IMR-90 (cell line): ENCODE measurements at regions not wholly inside any gene's neighbourhood (a gene's known extent, or its start where the extent isn't known, plus 50 kb on each side); places are given as distances from the start of the nearest gene placed in this dataset.

ENCODE experiments used
- ATAC-seq: fragments of 200-7000 bp; cut with Tn5 transposase; 2 replicates; pipeline ENCODE4 v1.9.1; 2020; ENCODE audit warnings: low read depth, mild to moderate bottlenecking, moderate library complexity
- BruUV-seq: library from RNA; stranded (reverse); fragments of 400-500 nt; replicated peaks from 2 replicates; lab custom pipeline; 2021; lab: Mats Ljungman, UMichigan
- CTCF ChIA-PET: fragments of 300-600 bp; formaldehyde crosslinking; extraction: SDS; loops from one replicate; lab custom pipeline; 2021; ENCODE audit warnings: antibody characterized with exemption; lab: Yijun Ruan, JAX
- POLR2A ChIA-PET: fragments of 300-600 bp; sonication (Branson Sonifier 250); formaldehyde crosslinking; loops from one replicate; lab custom pipeline; 2022; ENCODE audit warnings: antibody characterized with exemption; ENCODE audit not compliant: unreplicated experiment; lab: Charles Lee
- DNase-seq: peaks from one replicate; pipeline ENCODE4 v3.0.0; 2013
- H2AFZ ChIP-seq: replicated peaks from 2 replicates; pipeline ENCODE3; 2013; ENCODE audit warnings: low read length, mild to moderate bottlenecking; ENCODE audit not compliant: poor library complexity
- H2AK5ac ChIP-seq: 2 replicates; pipeline ENCODE4 v1.6.1; 2013; ENCODE audit warnings: low read depth, low read length, inconsistent platforms
- H2AK9ac ChIP-seq: replicated peaks from 2 replicates; pipeline ENCODE3; 2013; ENCODE audit warnings: mild to moderate bottlenecking, low read depth, low read length, moderate library complexity; ENCODE audit not compliant: poor library complexity
- H2BK120ac ChIP-seq: 2 replicates; pipeline ENCODE4 v1.6.1; 2013; ENCODE audit warnings: low read depth, low read length, inconsistent platforms
- H2BK15ac ChIP-seq: 3 replicates; pipeline ENCODE4 v1.6.1; 2013; ENCODE audit warnings: low read depth, low read length, inconsistent platforms
- H2BK20ac ChIP-seq: 2 replicates; pipeline ENCODE4 v1.6.1; 2013; ENCODE audit warnings: low read depth, mild to moderate bottlenecking, inconsistent platforms, low read length, moderate library complexity
- H2BK5ac ChIP-seq: 2 replicates; pipeline ENCODE4 v1.6.1; 2013; ENCODE audit warnings: mild to moderate bottlenecking, low read depth, low read length, inconsistent platforms; ENCODE audit not compliant: poor library complexity, severe bottlenecking
- H3K14ac ChIP-seq: replicated peaks from 2 replicates; pipeline ENCODE4 v1.6.1; 2013; ENCODE audit warnings: low read depth, low read length, inconsistent platforms
- H3K18ac ChIP-seq: 2 replicates; pipeline ENCODE4 v1.6.1; 2013; ENCODE audit warnings: low read depth, low read length, control low read depth
- H3K23ac ChIP-seq: 2 replicates; pipeline ENCODE4 v1.6.1; 2013; ENCODE audit warnings: low read depth, low read length, inconsistent platforms
- H3K27ac ChIP-seq: 2 replicates; pipeline ENCODE4 v1.5.1; 2013; ENCODE audit warnings: mild to moderate bottlenecking, control low read depth, low read length; ENCODE audit not compliant: insufficient read depth
- H3K27me3 ChIP-seq: 2 replicates; pipeline ENCODE4 v1.6.1; 2013; ENCODE audit warnings: low read length; ENCODE audit not compliant: control insufficient read depth, insufficient read depth
- H3K36me3 ChIP-seq: 2 replicates; pipeline ENCODE4 v1.6.1; 2013; ENCODE audit warnings: low read length, mixed read lengths; ENCODE audit not compliant: control insufficient read depth, insufficient read depth
- H3K4ac ChIP-seq: 2 replicates; pipeline ENCODE4 v1.6.1; 2013; ENCODE audit warnings: low read depth, low read length, inconsistent platforms
- H3K4me1 ChIP-seq: 2 replicates; pipeline ENCODE4 v1.6.1; 2013; ENCODE audit warnings: low read length, mixed read lengths; ENCODE audit not compliant: control insufficient read depth, insufficient read depth
- H3K4me2 ChIP-seq: 2 replicates; pipeline ENCODE4 v1.6.1; 2013; ENCODE audit warnings: low read depth, mild to moderate bottlenecking, control low read depth, low read length, moderate library complexity
- H3K4me3 ChIP-seq: 2 replicates; pipeline ENCODE4 v1.5.1; 2013; ENCODE audit warnings: low read depth, mild to moderate bottlenecking, control low read depth, low read length, moderate library complexity; ENCODE audit not compliant: insufficient read depth
- H3K56ac ChIP-seq: 2 replicates; pipeline ENCODE4 v1.6.1; 2013; ENCODE audit warnings: low read length, inconsistent platforms; ENCODE audit not compliant: insufficient read depth; ENCODE audit errors: extremely low read depth
- H3K79me1 ChIP-seq, 2 experiments: 2 replicates each; pipeline ENCODE4 v1.6.1; 2013; ENCODE audit warnings: low read length in 2 of 2, inconsistent platforms in 1 of 2, low read depth in 1 of 2
- H3K9ac ChIP-seq: 2 replicates; pipeline ENCODE4 v1.6.1; 2013; ENCODE audit warnings: low read depth, low read length, control low read depth
- H3K9me1 ChIP-seq: 2 replicates; pipeline ENCODE4 v1.6.1; 2013; ENCODE audit warnings: low read length, inconsistent platforms; ENCODE audit not compliant: insufficient read depth
- H3K9me3 ChIP-seq: 2 replicates; pipeline ENCODE4 v1.6.1; 2013; ENCODE audit warnings: low read length; ENCODE audit not compliant: control insufficient read depth, insufficient read depth
- H4K20me1 ChIP-seq: 2 replicates; pipeline ENCODE4 v1.6.1; 2013; ENCODE audit warnings: low read length, inconsistent platforms; ENCODE audit not compliant: insufficient read depth
- H4K5ac ChIP-seq: 2 replicates; pipeline ENCODE4 v1.6.1; 2013; ENCODE audit warnings: mild to moderate bottlenecking, low read depth, low read length, control low read depth
- H4K8ac ChIP-seq, 2 experiments: 2 replicates each; pipeline ENCODE4 v1.6.1; 2013; ENCODE audit warnings: low read depth in 2 of 2, low read length in 2 of 2, control low read depth in 1 of 2, inconsistent platforms in 1 of 2
- H4K91ac ChIP-seq: 2 replicates; pipeline ENCODE4 v1.6.1; 2013; ENCODE audit warnings: low read depth, low read length, inconsistent platforms; ENCODE audit not compliant: insufficient read depth
- BHLHE40 ChIP-seq: fragments of 150-350 bp; IDR thresholded peaks from 2 replicates; pipeline ENCODE4 v1.6.1; 2016; ENCODE audit warnings: mild to moderate bottlenecking, low read depth, low read length
- CEBPB ChIP-seq: IDR thresholded peaks from 2 replicates; pipeline ENCODE4 v1.6.1; 2012; ENCODE audit warnings: low read depth, low read length, improper control_type of control experiment
- CHD1 ChIP-seq: IDR thresholded peaks from 2 replicates; pipeline ENCODE4 v1.6.1; 2012; ENCODE audit warnings: low read depth, low read length, improper control_type of control experiment
- FOS ChIP-seq: fragments of 150-350 bp; IDR thresholded peaks from 2 replicates; pipeline ENCODE4 v1.6.1; 2016; ENCODE audit warnings: low read depth, low read length
- MAFK ChIP-seq: IDR thresholded peaks from 2 replicates; pipeline ENCODE4 v1.6.1; 2012; ENCODE audit warnings: low read depth, low read length, improper control_type of control experiment
- MAZ ChIP-seq: IDR thresholded peaks from 2 replicates; pipeline ENCODE4 v1.6.1; 2012; ENCODE audit warnings: low read depth, mild to moderate bottlenecking, low read length, improper control_type of control experiment, moderate library complexity, borderline replicate concordance
- MXI1 ChIP-seq: IDR thresholded peaks from 2 replicates; pipeline ENCODE4 v1.6.1; 2012; ENCODE audit warnings: low read depth, mild to moderate bottlenecking, low read length, moderate library complexity, borderline replicate concordance
- NFE2L2 ChIP-seq: fragments of 150-350 bp; IDR thresholded peaks from 2 replicates; pipeline ENCODE4 v1.6.1; 2016; ENCODE audit warnings: low read depth, mild to moderate bottlenecking, low read length
- POLR2A ChIP-seq: IDR thresholded peaks from 2 replicates; pipeline ENCODE4 v1.6.1; 2012; ENCODE audit warnings: mild to moderate bottlenecking, low read depth, low read length
- RAD21 ChIP-seq: IDR thresholded peaks from 2 replicates; pipeline ENCODE4 v1.6.1; 2012; ENCODE audit warnings: low read length, improper control_type of control experiment
- RCOR1 ChIP-seq: IDR thresholded peaks from 2 replicates; pipeline ENCODE4 v1.6.1; 2012; ENCODE audit warnings: mild to moderate bottlenecking, low read length, improper control_type of control experiment; ENCODE audit not compliant: insufficient replicate concordance
- RFX5 ChIP-seq: IDR thresholded peaks from 2 replicates; pipeline ENCODE4 v1.8.0; 2012; ENCODE audit warnings: low read depth, mild to moderate bottlenecking, low read length, moderate library complexity
- SMC3 ChIP-seq: fragments of 150-350 bp; IDR thresholded peaks from 2 replicates; pipeline ENCODE4 v1.6.1; 2016; ENCODE audit warnings: low read depth, mild to moderate bottlenecking, antibody characterized with exemption, low read length, moderate library complexity
- WGBS, 2 experiments: methylation state at CpG; one replicate each; pipeline versions ENCODE4 v1.1.5 to v1.1.7; 2013; ENCODE audit warnings: missing lambda C conversion rate in 2 of 2; ENCODE audit not compliant: insufficient read length in 1 of 2; ENCODE audit errors: extremely low coverage in 2 of 2; 5-methylcytosine and 5-hydroxymethylcytosine counted together
- dilution Hi-C: fragments of 300-500 bp; cut with HindIII; formaldehyde crosslinking; loops from one replicate; pipeline ENCODE4 v1.14.3; 2018; ENCODE audit warnings: low sequenced_read_pairs; ENCODE audit not compliant: unreplicated experiment
- in situ Hi-C: fragments of 300-500 bp; cut with MboI; formaldehyde crosslinking; loops from 3 replicates; pipeline ENCODE4 v1.14.3; 2019; ENCODE audit warnings: low sequenced_read_pairs, inconsistent platforms, mixed read lengths
- intact Hi-C: fragments of 100-400 bp; cut with micrococcal nuclease; formaldehyde crosslinking; loops from 2 replicates; pipeline ENCODE4 v1.10.0; 2022
- TF ChIP-seq, protein P1 (sequence below): fragments of 150-350 bp; IDR thresholded peaks from 2 replicates; pipeline ENCODE4 v1.6.1; 2016; ENCODE audit warnings: low read depth, mild to moderate bottlenecking, low read length, moderate library complexity, borderline replicate concordance
- TF ChIP-seq, protein P2 (sequence below): fragments of 150-350 bp; IDR thresholded peaks from 2 replicates; pipeline ENCODE4 v1.6.1; 2017; ENCODE audit warnings: mild to moderate bottlenecking, antibody characterized with exemption, low read length, low read depth
- TF ChIP-seq, protein P3 (sequence below): conservative IDR thresholded peaks from 2 replicates; pipeline ENCODE4 v1.5.1; 2012; ENCODE audit warnings: mild to moderate bottlenecking, low read depth, low read length, improper control_type of control experiment

DNA sequence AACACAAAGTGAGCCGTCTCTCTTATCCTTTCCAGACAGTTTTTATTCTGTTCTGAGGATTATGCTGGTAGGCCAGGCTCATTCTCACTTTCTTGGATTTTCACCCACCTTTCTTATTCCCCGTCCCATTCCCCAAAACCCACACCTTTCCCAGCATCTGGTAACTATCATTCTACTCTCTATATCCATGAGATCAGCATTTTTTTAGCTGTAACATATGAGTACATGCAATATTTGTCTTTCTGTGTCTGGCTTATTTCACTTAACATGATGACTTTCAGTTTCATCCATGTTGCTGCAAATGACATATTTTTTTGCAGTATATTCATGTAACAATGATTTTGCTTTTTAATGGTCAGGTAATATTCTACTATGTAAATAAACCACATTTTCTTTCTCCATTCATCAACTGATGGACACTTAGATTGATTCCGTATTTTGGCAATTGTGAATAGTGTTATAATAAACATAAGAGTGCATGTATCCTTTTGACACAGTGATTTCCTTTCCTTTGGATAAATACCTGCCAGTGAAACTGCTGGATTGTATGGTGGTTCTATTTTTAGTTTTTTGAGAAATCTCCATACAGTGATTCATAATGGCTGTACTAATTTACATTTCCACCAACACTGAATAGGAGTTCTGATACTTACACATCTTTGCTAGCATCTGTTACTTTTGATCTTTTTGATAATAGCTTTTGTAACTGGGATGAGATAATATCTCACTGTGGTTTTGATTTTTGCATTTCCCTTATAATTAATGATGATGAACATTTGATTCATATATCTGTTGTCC lies 289.3 kb downstream of the RPRM start:
- no peak overlapping the region for H3K4me3 ChIP-seq
- H3K14ac ChIP-seq, result no peak overlapping the region
- H2BK15ac ChIP-seq, result no peak overlapping the region
- H4K8ac ChIP-seq, result no peak overlapping the region
- no peak overlapping the region for H3K23ac ChIP-seq
- CTCF ChIA-PET, result interaction anchor here (0.7 kb wide), 1 partner anchor 1578 kb away, joined by 3 read pairs; no protein-coding TSS in a partner anchor
- BruUV-seq, result no TSS peak
- no peak for DNase-seq
- no peaks in the 10 kb centered on the region for H3K27me3 ChIP-seq
- no peak overlapping the region for H3K18ac ChIP-seq
- H2BK5ac ChIP-seq, result no peak overlapping the region
- no peak overlapping the region for H3K9ac ChIP-seq
- no peak overlapping the region for H2BK120ac ChIP-seq
- H3K4me1 ChIP-seq, result no peaks in the 10 kb centered on the region
- H3K79me1 ChIP-seq, result no peaks in the 10 kb centered on the region
- TF ChIP-seq, protein P1, sequence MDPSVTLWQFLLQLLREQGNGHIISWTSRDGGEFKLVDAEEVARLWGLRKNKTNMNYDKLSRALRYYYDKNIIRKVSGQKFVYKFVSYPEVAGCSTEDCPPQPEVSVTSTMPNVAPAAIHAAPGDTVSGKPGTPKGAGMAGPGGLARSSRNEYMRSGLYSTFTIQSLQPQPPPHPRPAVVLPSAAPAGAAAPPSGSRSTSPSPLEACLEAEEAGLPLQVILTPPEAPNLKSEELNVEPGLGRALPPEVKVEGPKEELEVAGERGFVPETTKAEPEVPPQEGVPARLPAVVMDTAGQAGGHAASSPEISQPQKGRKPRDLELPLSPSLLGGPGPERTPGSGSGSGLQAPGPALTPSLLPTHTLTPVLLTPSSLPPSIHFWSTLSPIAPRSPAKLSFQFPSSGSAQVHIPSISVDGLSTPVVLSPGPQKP, result no peak
- TF ChIP-seq CEBPB (no peak), NFE2L2 (no peak), POLR2A (no peak), RAD21 (no peak), FOS (no peak), RFX5 (no peak), MAFK (no peak), CHD1 (no peak), BHLHE40 (no peak), MXI1 (no peak), RCOR1 (no peak), MAZ (no peak), SMC3 (no peak)
- TF ChIP-seq, protein P2, sequence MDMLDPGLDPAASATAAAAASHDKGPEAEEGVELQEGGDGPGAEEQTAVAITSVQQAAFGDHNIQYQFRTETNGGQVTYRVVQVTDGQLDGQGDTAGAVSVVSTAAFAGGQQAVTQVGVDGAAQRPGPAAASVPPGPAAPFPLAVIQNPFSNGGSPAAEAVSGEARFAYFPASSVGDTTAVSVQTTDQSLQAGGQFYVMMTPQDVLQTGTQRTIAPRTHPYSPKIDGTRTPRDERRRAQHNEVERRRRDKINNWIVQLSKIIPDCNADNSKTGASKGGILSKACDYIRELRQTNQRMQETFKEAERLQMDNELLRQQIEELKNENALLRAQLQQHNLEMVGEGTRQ, result no peak
- TF ChIP-seq, protein P3, sequence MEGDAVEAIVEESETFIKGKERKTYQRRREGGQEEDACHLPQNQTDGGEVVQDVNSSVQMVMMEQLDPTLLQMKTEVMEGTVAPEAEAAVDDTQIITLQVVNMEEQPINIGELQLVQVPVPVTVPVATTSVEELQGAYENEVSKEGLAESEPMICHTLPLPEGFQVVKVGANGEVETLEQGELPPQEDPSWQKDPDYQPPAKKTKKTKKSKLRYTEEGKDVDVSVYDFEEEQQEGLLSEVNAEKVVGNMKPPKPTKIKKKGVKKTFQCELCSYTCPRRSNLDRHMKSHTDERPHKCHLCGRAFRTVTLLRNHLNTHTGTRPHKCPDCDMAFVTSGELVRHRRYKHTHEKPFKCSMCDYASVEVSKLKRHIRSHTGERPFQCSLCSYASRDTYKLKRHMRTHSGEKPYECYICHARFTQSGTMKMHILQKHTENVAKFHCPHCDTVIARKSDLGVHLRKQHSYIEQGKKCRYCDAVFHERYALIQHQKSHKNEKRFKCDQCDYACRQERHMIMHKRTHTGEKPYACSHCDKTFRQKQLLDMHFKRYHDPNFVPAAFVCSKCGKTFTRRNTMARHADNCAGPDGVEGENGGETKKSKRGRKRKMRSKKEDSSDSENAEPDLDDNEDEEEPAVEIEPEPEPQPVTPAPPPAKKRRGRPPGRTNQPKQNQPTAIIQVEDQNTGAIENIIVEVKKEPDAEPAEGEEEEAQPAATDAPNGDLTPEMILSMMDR, result no peak
- no peak overlapping the region for H2BK20ac ChIP-seq
- no peak overlapping the region for H2AFZ ChIP-seq
- no peak for ATAC-seq
- intact Hi-C loops, result no loop called here
- no peak overlapping the region for H3K4me2 ChIP-seq
- H2AK5ac ChIP-seq, result no peak overlapping the region
- in situ Hi-C loops, result no loop called here
- no peaks in the 10 kb centered on the region for H3K9me1 ChIP-seq
- no peak overlapping the region for H3K56ac ChIP-seq
- WGBS, 2 experiments, result no CpG with 5 or more reads among the region's 3 CpGs
- dilution Hi-C loops, result no loop called here
- no peak overlapping the region for H4K91ac ChIP-seq
- H3K4ac ChIP-seq, result no peak overlapping the region
- H3K9me3 ChIP-seq, result peaks cover 5% of the 10 kb centered on the region; the same call in 1 of the 2 replicates
- H3K36me3 ChIP-seq, result no peaks in the 10 kb centered on the region
- H2AK9ac ChIP-seq, result no peak overlapping the region
- no peak overlapping the region for H4K5ac ChIP-seq
- no peaks in the 10 kb centered on the region for H4K20me1 ChIP-seq
- POLR2A ChIA-PET, result no interaction called here
- no peak overlapping the region for H3K27ac ChIP-seq
